Liver (tissue), 8 donors: ENCODE measurements at regions not wholly inside any gene's neighbourhood (a gene's known extent, or its start where the extent isn't known, plus 50 kb on each side); places are given as distances from the start of the nearest gene placed in this dataset.

Source experiments
- DNase-seq: peaks from one replicate; pipeline ENCODE4 v3.0.0-alpha.2; 2017; ENCODE audit warnings: low spot score
- H3K27ac ChIP-seq, 2 donors: one replicate each; pipeline ENCODE4 v1.7.0; 2013; ENCODE audit warnings: inconsistent platforms in 2 of 2, low read length in 2 of 2, control low read depth in 1 of 2, low read depth in 1 of 2, mild to moderate bottlenecking in 1 of 2
- H3K27me3 ChIP-seq, 4 donors: one replicate each; pipeline versions ENCODE4 v1.6.1 to v1.7.0; 2013; ENCODE audit warnings: low read length in 3 of 4, inconsistent platforms in 1 of 4, mild to moderate bottlenecking in 1 of 4, moderate library complexity in 1 of 4; ENCODE audit not compliant: control insufficient read depth in 4 of 4, insufficient read depth in 4 of 4
- H3K36me3 ChIP-seq, 4 donors: one replicate each; pipeline versions ENCODE4 v1.6.1 to v1.7.0; 2013; ENCODE audit warnings: low read length in 3 of 4, mild to moderate bottlenecking in 3 of 4, low read depth in 1 of 4, moderate library complexity in 1 of 4; ENCODE audit not compliant: control insufficient read depth in 4 of 4, insufficient read depth in 3 of 4
- H3K4me1 ChIP-seq, 4 donors: one replicate each; pipeline versions ENCODE4 v1.6.1 to v1.7.0; 2013; ENCODE audit warnings: low read length in 3 of 4, mild to moderate bottlenecking in 3 of 4, moderate library complexity in 1 of 4; ENCODE audit not compliant: control insufficient read depth in 4 of 4, insufficient read depth in 4 of 4
- H3K4me3 ChIP-seq, 3 donors: one replicate each; pipeline versions ENCODE4 v1.6.1 to v1.7.0; 2013; ENCODE audit warnings: low read length in 3 of 3, control low read depth in 1 of 3, low read depth in 1 of 3, mild to moderate bottlenecking in 1 of 3
- H3K9ac ChIP-seq, 2 donors: one replicate each; pipeline ENCODE4 v1.7.0; 2013; ENCODE audit warnings: low read length in 2 of 2, mild to moderate bottlenecking in 2 of 2, moderate library complexity in 2 of 2, control low read depth in 1 of 2, low read depth in 1 of 2
- H3K9me3 ChIP-seq, 4 donors: one replicate each; pipeline versions ENCODE4 v1.6.1 to v1.7.0; 2013; ENCODE audit warnings: low read length in 3 of 4; ENCODE audit not compliant: control insufficient read depth in 4 of 4
- EGR1 ChIP-seq, 2 donors: IDR thresholded peaks; 2 replicates each; pipeline ENCODE4 v1.6.1; 2016 to 2018; ENCODE audit warnings: antibody characterized with exemption in 2 of 2, low read depth in 2 of 2
- FOXA1 ChIP-seq: IDR thresholded peaks from 2 replicates; pipeline ENCODE4 v1.6.1; 2016; ENCODE audit warnings: antibody characterized with exemption
- FOXA2 ChIP-seq: IDR thresholded peaks from 2 replicates; pipeline ENCODE4 v1.6.1; 2016; ENCODE audit warnings: antibody characterized with exemption
- GABPA ChIP-seq, 2 donors: IDR thresholded peaks in 1 of 2; conservative IDR thresholded peaks in 1 of 2; 2 replicates each; pipeline ENCODE4 v1.6.1; 2016; ENCODE audit warnings: antibody characterized with exemption in 2 of 2, mild to moderate bottlenecking in 1 of 2, moderate library complexity in 1 of 2
- HNF4G ChIP-seq: IDR thresholded peaks from 2 replicates; pipeline ENCODE4 v1.6.1; 2016; ENCODE audit warnings: antibody characterized with exemption
- JUND ChIP-seq, 2 donors: IDR thresholded peaks; 2 replicates each; pipeline ENCODE4 v1.6.1; 2016; ENCODE audit warnings: antibody characterized with exemption in 2 of 2
- MAX ChIP-seq: IDR thresholded peaks from 2 replicates; pipeline ENCODE4 v1.6.1; 2016; ENCODE audit warnings: antibody characterized with exemption
- NR2F2 ChIP-seq: IDR thresholded peaks from 2 replicates; pipeline ENCODE4 v1.6.1; 2016; ENCODE audit warnings: antibody characterized with exemption
- RAD21 ChIP-seq, 2 donors: IDR thresholded peaks; 2 replicates each; pipeline ENCODE4 v1.6.1; 2016; ENCODE audit warnings: antibody characterized with exemption in 2 of 2, mild to moderate bottlenecking in 2 of 2
- REST ChIP-seq: IDR thresholded peaks from 2 replicates; pipeline ENCODE4 v1.6.1; 2016; ENCODE audit warnings: antibody characterized with exemption, mild to moderate bottlenecking
- SP1 ChIP-seq: IDR thresholded peaks from 2 replicates; pipeline ENCODE4 v1.6.1; 2018; ENCODE audit warnings: antibody characterized with exemption, mild to moderate bottlenecking
- TAF1 ChIP-seq: conservative IDR thresholded peaks from 2 replicates; pipeline ENCODE4 v1.6.1; 2016; ENCODE audit warnings: antibody characterized with exemption, mild to moderate bottlenecking
- YY1 ChIP-seq: IDR thresholded peaks from 2 replicates; pipeline ENCODE4 v1.6.1; 2016; ENCODE audit warnings: antibody characterized with exemption, mild to moderate bottlenecking
- ZBTB33 ChIP-seq: IDR thresholded peaks from 2 replicates; pipeline ENCODE4 v1.6.1; 2016; ENCODE audit warnings: antibody characterized with exemption
- WGBS: extraction: QIAGEN DNeasy Blood & Tissue Kit; methylation state at CpG from one replicate; pipeline ENCODE4 v1.1.7; 2013; 5-methylcytosine and 5-hydroxymethylcytosine counted together
- TF ChIP-seq, protein P1 (sequence below): fragments of 150-350 bp; IDR thresholded peaks from 2 replicates; pipeline ENCODE4 v1.5.1; 2017; ENCODE audit warnings: improper control_type of control experiment, low read depth, low read length; ENCODE audit not compliant: missing input control
- TF ChIP-seq, protein P2 (sequence below): IDR thresholded peaks from 2 replicates; pipeline ENCODE4 v1.6.1; 2016; ENCODE audit warnings: antibody characterized with exemption
- donor health status: healthy.
- donor health status: healthy.
- donor health status: healthy.
- donor health status: healthy.
- donor health status: healthy.

GRCh38 chr7:79872176-79872575, 262.5 kb upstream of the GNAI1 start:
- H3K27ac ChIP-seq, result no peak overlapping the region
- H3K27me3 ChIP-seq, result no peaks in the 10 kb centered on the region
- no peak overlapping the region for H3K9ac ChIP-seq
- H3K4me3 ChIP-seq, result no peak overlapping the region
- no peaks in the 10 kb centered on the region for H3K9me3 ChIP-seq
- H3K4me1 ChIP-seq, result no peaks in the 10 kb centered on the region
- no peaks in the 10 kb centered on the region for H3K36me3 ChIP-seq
- WGBS, result 78% methylated on average over 2 of the region's 2 CpGs
- TF ChIP-seq, protein P1, sequence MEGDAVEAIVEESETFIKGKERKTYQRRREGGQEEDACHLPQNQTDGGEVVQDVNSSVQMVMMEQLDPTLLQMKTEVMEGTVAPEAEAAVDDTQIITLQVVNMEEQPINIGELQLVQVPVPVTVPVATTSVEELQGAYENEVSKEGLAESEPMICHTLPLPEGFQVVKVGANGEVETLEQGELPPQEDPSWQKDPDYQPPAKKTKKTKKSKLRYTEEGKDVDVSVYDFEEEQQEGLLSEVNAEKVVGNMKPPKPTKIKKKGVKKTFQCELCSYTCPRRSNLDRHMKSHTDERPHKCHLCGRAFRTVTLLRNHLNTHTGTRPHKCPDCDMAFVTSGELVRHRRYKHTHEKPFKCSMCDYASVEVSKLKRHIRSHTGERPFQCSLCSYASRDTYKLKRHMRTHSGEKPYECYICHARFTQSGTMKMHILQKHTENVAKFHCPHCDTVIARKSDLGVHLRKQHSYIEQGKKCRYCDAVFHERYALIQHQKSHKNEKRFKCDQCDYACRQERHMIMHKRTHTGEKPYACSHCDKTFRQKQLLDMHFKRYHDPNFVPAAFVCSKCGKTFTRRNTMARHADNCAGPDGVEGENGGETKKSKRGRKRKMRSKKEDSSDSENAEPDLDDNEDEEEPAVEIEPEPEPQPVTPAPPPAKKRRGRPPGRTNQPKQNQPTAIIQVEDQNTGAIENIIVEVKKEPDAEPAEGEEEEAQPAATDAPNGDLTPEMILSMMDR, result no peak
- TF ChIP-seq RAD21 (IDR thresholded peaks at IDR 0.05) (no peak), JUND (IDR thresholded peaks at IDR 0.05) (no peak), FOXA2 (no peak), MAX (no peak), GABPA (IDR thresholded peaks at IDR 0.05 in 1 of 2, conservative IDR thresholded peaks at IDR 0.05 in 1 of 2) (no peak), EGR1 (IDR thresholded peaks at IDR 0.05; ENCODE audit: low read depth in 2 of 2) (no peak), NR2F2 (no peak), TAF1 (no peak), HNF4G (no peak), SP1 (no peak), FOXA1 (no peak)
- TF ChIP-seq, protein P2, sequence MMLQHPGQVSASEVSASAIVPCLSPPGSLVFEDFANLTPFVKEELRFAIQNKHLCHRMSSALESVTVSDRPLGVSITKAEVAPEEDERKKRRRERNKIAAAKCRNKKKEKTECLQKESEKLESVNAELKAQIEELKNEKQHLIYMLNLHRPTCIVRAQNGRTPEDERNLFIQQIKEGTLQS, result no peak
- DNase-seq, result no peak

- Histone ChIP-seq H3K4me3 (no peak overlapping the region), H3K36me3 (no peaks in the 10 kb centered on the region), H3K27ac (no peak overlapping the region), H3K9ac (no peak overlapping the region), H3K27me3 (no peaks in the 10 kb centered on the region), H3K9me3 (peaks cover 0 to 4% (median 0%) of the 10 kb centered on the region in 4 donors), H3K4me1 (no peaks in the 10 kb centered on the region)
- 39% methylated on average over 3 of the region's 3 CpGs for WGBS
- no peak for DNase-seq
- no peak for TF ChIP-seq REST
- TF ChIP-seq, protein P2, result no peak
- no peak for TF ChIP-seq RAD21 (IDR thresholded peaks at IDR 0.05)
- TF ChIP-seq NR2F2, result no peak
- TF ChIP-seq GABPA (IDR thresholded peaks at IDR 0.05 in 1 of 2, conservative IDR thresholded peaks at IDR 0.05 in 1 of 2), result no peak
- TF ChIP-seq EGR1 (IDR thresholded peaks at IDR 0.05; ENCODE audit: low read depth in 2 of 2), result no peak
- no peak for TF ChIP-seq HNF4G
- no peak for TF ChIP-seq SP1
- no peak for TF ChIP-seq MAX
- TF ChIP-seq ZBTB33, result no peak
- no peak for TF ChIP-seq JUND (IDR thresholded peaks at IDR 0.05)
- TF ChIP-seq, protein P1, result no peak
- TF ChIP-seq YY1, result no peak
- TF ChIP-seq FOXA1, result no peak
These were observed 266.6 kb upstream of the GNAI1 start for GRCh38 chr7:79868010-79868409.
